GM12872 (cell line): ENCODE measurements at regions not wholly inside any gene's neighbourhood (a gene's known extent, or its start where the extent isn't known, plus 50 kb on each side); places are given as distances from the start of the nearest gene placed in this dataset.

ENCODE experiments used
- CTCF ChIP-seq: IDR thresholded peaks from 3 replicates; pipeline ENCODE4 v1.5.1; 2011; ENCODE audit warnings: low read depth, mild to moderate bottlenecking, low read length, moderate library complexity; ENCODE audit not compliant: insufficient read depth

DNA sequence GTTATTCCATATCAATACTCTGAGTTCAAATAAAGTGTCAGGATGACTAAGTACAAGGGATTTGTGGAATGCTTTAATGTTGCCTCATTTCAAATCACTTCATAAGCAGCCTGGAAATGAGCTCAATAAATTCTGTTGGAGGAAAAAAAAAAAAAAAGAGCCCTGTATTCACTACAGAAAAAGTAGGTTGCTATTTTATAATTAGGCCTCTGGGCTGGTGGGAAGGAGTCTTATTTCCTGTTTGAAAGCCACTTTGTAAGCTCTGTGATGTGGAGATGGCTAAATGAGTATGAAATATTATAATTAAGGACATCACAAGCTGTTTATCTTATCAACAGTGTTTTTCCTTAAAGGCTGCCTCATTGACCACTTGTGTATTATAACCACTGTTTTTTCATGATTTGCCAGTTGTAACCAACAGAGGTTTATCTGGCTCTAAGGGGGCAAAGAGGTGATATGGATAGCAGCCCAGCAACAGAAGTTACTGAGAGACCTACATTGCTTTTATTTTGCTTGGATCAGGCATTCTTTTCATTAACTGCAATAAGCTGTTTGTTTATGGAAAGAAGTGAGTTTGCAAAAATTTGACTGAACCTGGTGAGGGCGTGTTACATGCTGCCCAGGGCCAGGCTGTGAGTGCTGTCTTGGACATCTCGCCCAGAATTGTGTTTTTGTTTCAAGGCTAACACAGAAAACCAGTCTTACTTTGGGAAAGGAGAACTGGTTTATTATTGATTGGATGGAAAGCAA is 563.3 kb upstream of the MAP3K7 start:
- no peak for TF ChIP-seq CTCF

- no peak for TF ChIP-seq CTCF
These were observed 562.5 kb upstream of the MAP3K7 start for GRCh38 chr6:91149246-91149955.

DNA sequence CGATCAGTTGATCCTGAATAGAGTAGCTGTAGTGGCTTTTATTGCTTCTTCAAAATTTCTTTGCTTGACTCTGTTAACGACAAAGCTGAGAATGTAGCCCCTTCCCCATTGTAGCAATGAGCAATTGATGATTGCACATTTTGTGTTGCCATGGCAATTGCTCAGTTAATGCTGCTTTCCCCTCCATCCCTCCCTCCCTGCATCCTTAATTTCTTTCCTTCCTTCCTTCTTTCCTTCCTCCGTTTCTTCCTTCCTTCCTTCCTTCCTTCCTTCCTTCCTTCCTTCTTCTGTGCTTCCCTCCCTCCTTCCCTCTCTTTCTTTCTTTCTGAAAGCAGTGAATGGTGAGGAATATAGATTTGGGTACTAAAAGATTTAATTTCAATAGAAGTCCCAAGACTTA is 557.3 kb upstream of the MAP3K7 start:
- TF ChIP-seq CTCF, result no peak

DNA sequence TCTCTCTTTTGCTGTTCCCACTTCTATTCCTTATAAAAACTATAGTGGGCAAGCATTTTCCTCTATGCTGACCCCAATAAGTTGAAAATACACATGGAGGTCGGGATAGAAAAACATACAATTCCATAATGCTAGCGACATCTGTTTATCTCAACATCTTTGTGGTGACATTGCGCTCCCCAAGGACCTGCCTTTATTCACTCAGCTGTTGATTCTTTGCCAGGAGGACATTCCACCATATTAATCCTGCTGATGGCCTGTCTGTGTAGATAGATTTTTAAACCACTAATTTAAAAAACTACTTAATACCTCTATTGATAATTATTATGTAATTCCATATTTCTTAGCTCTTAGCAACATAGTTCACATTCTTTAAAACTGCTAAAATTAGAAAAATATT is 555.3 kb upstream of the MAP3K7 start:
- TF ChIP-seq CTCF, result no peak

GRCh38 chr6:91141346-91141745 is 554.5 kb upstream of the MAP3K7 start:
- TF ChIP-seq CTCF, result no peak

DNA sequence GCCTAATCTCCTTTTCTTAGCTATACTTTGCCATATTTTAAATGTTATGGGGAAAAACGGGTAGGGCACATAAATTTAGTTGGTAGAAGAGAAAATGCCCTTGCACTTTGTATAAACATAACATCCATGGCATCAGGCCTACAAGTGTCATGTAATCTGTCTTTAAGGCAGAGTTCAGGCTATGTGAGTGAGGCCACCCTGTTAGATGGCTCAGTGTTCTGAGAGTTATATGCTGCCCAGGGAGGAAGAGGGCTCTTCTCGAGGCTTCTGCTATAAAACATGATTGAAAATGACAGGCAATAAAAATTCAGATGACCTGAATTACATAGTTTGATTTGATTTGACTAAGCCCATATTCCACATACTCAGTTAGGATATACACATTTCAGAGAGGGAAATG is 553.6 kb upstream of the MAP3K7 start:
- TF ChIP-seq CTCF, result no peak

DNA sequence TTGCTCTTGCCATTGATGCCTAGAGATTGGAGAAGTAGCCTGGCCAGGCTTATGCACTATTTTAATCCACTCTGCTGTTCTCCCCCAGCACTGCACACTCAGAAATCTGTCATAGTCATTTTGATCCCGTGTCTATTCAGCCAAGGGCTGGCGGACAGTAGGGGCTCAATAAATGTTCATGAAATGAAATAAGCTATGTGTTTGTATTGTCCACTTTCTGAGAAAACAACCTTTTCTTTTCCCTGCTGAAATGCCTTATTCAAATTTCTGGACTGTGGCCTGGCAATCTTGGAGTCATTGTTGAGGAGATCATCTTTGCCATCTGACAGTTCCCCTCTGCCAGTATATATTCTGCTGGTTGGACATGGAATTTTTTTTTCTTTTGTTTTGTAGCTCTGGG is 550.4 kb upstream of the MAP3K7 start:
- no peak for TF ChIP-seq CTCF
